Mucosa of descending colon (tissue), 3 donors: ENCODE measurements at regions not wholly inside any gene's neighbourhood (a gene's known extent, or its start where the extent isn't known, plus 50 kb on each side); places are given as distances from the start of the nearest gene placed in this dataset.
A peak's percentile ranks its signal among the peaks of the same experiment; 100 is the strongest.
"Not testable (repeated sequence)": the region's sequence is repeated elsewhere in the genome, so short reads cannot be mapped to it uniquely, and the experiment has no call there.

Source experiments
- ATAC-seq: fragments of 200-7000 bp; cut with Tn5 transposase; one replicate; pipeline ENCODE4 v1.9.1; 2020; ENCODE audit warnings: mild to moderate bottlenecking, moderate library complexity
- DNase-seq, 3 donors: peaks; one replicate each; pipeline ENCODE4 v3.0.0-alpha.2; 2020
- H3K36me3 ChIP-seq: fragments of 200-600 bp; one replicate; pipeline ENCODE4 v1.8.0; 2021; ENCODE audit warnings: low read depth, mild to moderate bottlenecking
- H3K4me1 ChIP-seq: fragments of 200-600 bp; one replicate; pipeline ENCODE4 v1.8.0; 2021; ENCODE audit warnings: low read depth, mild to moderate bottlenecking
- H3K4me3 ChIP-seq: fragments of 200-600 bp; one replicate; pipeline ENCODE4 v1.8.0; 2021; ENCODE audit warnings: mild to moderate bottlenecking
- H3K9me3 ChIP-seq: fragments of 200-600 bp; one replicate; pipeline ENCODE4 v1.8.0; 2021; ENCODE audit warnings: mild to moderate bottlenecking
- intact Hi-C, 2 donors: fragments of 100-400 bp; cut with DNase I in 1 of 2; cut with micrococcal nuclease in 1 of 2; formaldehyde crosslinking; loops; one replicate each; pipeline versions ENCODE4 v1.11.0 to v1.11.1; 2022; cut with DNase I, micrococcal nuclease
- donor health status: DM: no; HTN: no; CAD: no; lungs with moderate emphysema.
- donor health status: DM: no; HTN: no; CAD: no.
- donor health status: DM: no; HTN: yes; CAD: no.

DNA sequence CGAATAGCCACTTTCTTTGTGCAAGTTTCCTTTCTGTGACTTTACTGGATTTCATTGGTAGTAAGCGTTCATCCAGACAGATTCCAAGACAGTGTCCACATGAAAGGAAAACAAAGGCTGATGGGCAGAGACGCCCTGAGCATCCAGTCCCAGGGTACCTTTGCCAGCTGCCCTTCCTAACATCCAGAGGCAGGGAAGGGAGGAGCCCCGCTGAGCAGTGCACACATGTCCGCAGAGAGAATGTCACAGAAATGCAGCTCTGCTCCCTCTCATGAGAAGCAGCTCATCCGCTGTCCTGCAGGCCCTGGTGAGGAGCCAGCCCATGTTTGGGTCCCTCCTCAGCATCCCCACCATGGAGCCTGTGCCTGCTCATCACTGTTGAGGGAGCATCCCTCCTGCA is 197.4 kb upstream of the POTEB2 start:
- intact Hi-C loops, result not testable (repeated sequence)

DNA sequence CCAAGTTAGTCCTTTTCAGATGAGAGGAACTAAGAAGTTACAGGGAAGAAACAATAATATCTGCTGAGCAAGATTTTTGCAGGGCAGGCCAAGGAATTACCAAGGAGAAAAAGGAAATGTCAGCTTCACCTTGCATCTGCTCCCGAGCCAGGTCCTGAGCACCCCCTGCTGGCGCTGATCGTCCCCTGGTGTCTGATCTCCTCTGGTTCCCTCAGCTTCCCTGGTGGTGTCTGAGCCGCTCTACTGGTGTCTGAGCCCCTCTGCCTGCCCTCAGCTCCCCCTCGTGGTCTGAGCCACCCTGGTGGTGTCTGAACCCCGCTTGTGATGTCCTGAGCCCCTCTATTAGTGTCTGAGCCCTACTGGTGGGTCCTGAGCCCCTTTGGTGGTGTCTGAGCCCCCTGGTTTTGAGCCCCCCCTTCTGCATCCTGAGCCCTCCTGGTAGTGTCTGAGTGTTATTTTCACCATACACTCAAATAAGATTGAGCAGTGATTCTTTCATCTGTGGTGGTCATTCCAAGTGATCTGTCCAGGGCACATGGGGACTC is 196.6 kb upstream of the POTEB2 start:
- H3K4me1 ChIP-seq, H3K36me3 ChIP-seq, H3K4me3 ChIP-seq, intact Hi-C loops, H3K9me3 ChIP-seq, DNase-seq: not testable (repeated sequence)
- peak; percentile 7 for ATAC-seq

More for the DNA sequence above, 197.4 kb upstream of the POTEB2 start:
- not testable (repeated sequence) for ATAC-seq, H3K4me3 ChIP-seq, H3K9me3 ChIP-seq, H3K4me1 ChIP-seq, H3K36me3 ChIP-seq, DNase-seq

DNA sequence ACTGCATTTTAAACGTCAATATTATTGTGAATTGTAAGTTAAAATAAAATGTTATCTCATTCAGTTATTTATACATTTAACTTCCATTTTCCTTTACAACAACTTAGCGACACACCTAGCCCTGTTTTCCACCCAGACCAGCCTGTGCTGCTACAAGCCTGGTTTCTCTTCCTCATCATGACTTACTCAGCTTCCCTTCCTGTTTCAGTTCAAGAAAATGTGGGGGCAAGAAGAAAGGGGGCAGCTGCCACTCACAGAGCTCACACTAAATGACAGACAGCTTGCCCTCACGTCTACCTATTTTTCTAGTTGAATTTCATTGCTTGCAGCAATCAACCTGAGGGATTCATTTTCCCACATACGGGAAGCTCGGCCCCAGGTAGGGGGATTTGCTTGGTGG is 185.8 kb upstream of the POTEB2 start:
- H3K36me3 ChIP-seq, H3K9me3 ChIP-seq, ATAC-seq, DNase-seq, H3K4me3 ChIP-seq, intact Hi-C loops, H3K4me1 ChIP-seq: not testable (repeated sequence)

DNA sequence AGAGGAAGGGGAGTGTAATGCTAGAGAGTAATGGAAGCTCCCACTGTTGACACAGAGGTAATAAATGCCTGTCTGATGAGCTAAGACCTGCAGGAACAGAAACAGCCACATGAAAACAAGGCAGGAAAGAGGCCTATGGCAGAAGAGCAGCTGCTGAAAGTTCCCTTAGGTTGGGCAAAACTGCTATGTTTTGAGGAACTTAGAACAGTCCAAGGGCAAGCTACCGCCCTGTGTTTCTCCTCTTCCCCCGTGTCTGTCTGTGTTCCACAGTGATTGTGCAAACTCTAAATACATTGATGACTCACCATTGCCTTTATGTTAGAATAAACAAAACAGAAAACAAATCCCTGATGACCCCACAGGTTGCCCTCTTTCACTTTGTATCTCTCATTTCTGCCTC is 165.6 kb upstream of the POTEB2 start:
- H3K9me3 ChIP-seq, H3K4me1 ChIP-seq, intact Hi-C loops, H3K4me3 ChIP-seq, DNase-seq, H3K36me3 ChIP-seq: not testable (repeated sequence)
- peak; percentile 35 for ATAC-seq

DNA sequence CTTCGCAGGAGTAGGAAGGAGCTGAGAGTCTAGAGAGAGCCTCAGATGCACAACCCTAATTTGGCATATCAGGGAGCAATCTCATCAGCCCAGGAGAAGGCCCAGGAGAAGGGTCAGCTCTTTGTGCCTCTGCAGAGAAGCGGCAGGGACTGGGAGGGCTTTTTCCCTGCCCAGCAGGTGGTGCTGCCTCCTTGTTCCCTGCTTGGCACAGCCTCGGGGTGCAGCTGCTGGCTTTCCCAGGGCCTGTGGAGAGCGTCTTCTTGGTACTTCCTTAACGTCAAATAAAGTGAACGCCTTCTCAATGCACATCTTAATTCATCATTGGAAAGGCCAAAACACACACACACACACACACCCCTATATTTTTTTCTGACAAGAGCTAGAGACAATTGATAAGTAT is 162.9 kb upstream of the POTEB2 start:
- H3K4me3 ChIP-seq, H3K4me1 ChIP-seq, H3K9me3 ChIP-seq, intact Hi-C loops, DNase-seq, ATAC-seq, H3K36me3 ChIP-seq: not testable (repeated sequence)

DNA sequence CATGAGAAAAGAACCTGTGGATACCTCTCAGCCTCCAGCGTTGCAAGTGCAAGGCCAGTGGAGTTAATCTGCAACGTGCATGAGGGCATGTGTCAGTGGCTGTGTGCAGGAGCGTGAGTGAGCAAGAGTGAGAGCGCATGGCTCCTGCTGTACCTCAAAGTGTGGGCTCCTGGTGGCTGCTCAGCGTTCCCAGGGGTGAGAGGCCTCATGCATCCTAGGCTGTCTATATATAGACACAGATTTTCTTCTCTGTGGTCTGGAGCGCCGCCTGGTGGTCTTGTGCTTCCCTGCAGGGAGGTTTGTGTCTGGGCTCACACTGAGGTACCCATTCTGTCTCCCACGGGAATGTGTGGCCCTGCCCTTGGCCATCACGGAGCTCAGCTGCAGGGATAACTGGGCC is 161.8 kb upstream of the POTEB2 start:
- H3K4me1 ChIP-seq, H3K9me3 ChIP-seq, H3K36me3 ChIP-seq, intact Hi-C loops, H3K4me3 ChIP-seq: not testable (repeated sequence)
- DNase-seq (peak in 1 of 3 donors; percentile 26), ATAC-seq (peak; percentile 77)

DNA sequence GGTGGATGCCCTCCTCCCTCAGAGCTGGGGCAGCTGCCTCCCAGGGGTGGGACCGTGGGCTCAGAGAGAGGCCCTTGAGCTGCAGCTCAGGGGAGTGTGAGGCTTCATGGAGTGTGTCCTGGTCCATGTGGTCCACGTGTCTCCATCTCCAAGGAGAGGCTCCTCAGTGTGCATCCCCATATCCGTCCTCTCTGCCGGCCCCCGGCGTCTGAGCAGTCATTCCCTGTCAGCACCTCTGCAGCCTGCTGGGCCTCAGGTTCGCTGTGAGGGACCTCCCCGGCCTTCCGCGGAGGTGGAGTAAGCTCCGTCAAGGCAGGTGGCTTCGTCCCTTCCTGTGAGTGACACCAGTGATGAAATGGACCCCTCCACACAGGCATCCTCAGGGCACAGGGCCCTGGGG is 160.7 kb upstream of the POTEB2 start:
- not testable (repeated sequence) for H3K4me1 ChIP-seq, H3K36me3 ChIP-seq, ATAC-seq

DNA sequence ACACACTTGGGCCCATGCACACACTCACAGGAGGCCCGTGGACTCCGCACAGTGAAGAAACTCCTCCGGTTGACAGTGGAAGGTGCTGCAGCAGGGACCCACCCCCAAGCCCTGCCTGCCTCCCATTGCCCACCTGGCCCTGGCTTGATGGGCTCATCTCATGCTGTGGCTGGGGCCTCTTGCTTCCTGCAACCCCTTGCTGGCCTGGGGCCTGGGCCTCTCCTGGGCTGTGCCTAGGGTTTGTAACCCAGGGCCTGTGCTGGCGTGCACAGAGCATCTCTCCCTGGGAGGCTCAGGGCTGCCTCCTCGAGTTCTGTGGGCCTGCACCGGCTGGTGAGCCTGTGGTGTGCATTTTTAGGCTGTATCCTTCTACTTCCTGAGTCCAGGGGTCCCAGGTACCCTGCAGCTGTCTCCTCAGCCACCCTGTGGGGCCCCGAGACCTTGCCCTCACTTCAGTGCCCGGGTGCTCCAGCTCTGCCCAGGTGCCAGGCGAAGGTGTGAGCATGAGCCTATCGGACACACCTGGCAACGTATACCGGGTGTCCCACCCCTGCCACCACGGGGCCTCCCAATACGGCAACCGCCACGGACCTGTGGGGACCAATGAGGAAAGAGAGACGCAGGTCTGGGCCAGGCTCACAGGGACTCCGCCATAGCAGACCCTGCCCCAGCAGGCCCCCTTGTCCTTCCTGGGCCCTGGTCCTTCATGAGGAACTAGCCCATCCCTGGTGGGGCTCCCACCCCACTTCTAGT is 158.3 kb upstream of the POTEB2 start:
- peak; percentile 8 for ATAC-seq
- intact Hi-C loops, result not testable (repeated sequence)

More for the DNA sequence above, 160.7 kb upstream of the POTEB2 start:
- H3K9me3 ChIP-seq, DNase-seq, H3K4me3 ChIP-seq, intact Hi-C loops: not testable (repeated sequence)

DNA sequence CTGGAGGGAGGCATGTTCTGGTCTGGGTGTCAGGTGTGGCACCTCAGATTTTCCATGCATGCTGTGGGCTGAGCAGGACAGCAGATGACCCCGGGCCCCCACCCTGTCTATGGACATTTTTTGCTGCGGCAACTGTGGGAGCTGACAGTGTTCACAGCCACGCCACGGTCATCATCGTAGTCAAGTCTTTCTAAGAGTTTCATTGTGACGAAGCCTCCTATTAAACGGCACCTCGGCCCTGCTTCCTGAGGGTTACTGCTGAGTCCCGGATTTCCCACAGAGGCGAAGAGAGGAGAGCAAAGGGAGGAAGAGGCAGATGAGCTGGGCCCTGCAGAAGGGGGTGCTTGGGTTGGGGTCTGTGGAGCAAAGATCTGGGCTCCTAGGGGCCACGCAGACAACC is 152.1 kb upstream of the POTEB2 start:
- H3K9me3 ChIP-seq, DNase-seq, H3K4me3 ChIP-seq, H3K4me1 ChIP-seq, H3K36me3 ChIP-seq, intact Hi-C loops, ATAC-seq: not testable (repeated sequence)

More for the DNA sequence above, 158.3 kb upstream of the POTEB2 start:
- not testable (repeated sequence) for H3K4me1 ChIP-seq, H3K4me3 ChIP-seq, H3K36me3 ChIP-seq, H3K9me3 ChIP-seq
- peak in 1 of 3 donors; percentile 47 for DNase-seq

DNA sequence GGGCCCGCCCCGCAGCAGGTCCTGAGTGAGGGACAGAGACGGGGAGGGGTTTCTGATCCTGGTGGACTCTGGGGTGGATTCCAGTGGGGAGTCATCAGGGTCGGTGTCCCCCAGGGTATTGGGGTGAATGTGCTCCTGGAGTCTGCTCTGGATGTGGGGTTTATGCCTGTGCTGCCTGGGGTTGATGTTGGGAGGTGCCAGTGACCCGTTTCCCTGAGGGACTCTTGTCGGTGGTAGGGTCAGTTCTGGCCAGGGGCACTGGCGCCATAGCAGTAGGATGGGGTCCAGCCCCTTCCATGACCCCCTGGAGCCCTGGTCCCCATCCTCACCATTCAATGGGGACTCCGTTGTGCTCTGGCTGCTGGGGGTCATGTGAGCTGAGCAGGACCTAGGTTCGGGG is 151.2 kb upstream of the POTEB2 start:
- DNase-seq, result peak in 1 of 3 donors; percentile 29
- H3K9me3 ChIP-seq, H3K36me3 ChIP-seq, intact Hi-C loops, H3K4me3 ChIP-seq, H3K4me1 ChIP-seq, ATAC-seq: not testable (repeated sequence)

DNA sequence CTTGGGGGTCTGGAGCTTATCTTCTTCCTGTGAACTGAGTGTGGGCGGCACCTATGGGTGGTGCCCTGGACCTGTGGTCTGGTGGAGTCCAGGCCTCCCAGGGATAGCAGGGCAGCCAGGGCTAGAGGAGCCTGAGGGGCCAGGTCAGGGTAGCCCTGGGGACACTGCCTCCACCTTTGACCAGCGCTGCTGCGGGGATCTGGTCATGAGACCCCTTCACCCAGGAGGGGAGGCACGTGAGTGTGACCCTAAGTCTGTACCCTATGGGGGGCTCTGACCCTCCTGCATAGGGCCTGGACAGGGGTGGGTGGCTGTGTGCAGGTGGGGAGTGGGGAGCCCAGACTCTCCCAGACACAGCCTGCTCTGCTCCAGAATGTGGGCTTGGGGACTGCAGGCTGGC is 150.5 kb upstream of the POTEB2 start:
- H3K36me3 ChIP-seq, H3K9me3 ChIP-seq, H3K4me1 ChIP-seq, intact Hi-C loops, H3K4me3 ChIP-seq: not testable (repeated sequence)
- ATAC-seq (peak; percentile 6), DNase-seq (peak in 1 of 3 donors; percentile 37)

DNA sequence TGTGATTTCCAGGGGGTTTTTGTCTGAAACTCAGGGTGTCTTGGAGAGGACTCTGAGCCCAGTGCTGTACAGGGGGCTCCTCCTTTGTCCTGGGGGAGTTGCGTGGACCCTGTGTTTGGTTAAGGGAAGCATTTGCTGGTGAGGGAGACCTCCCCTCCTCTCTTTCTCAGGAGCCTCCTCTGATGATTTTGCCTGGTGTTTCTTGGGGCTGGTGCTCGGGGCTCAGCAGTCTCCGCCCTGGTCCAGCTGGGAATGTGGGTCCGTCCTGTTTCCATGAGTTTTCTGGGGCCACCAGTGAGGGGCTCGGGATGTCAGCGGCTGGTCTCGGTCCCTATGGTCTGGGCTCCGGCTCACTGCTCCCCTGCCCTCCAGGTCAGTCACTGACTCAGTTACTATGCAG is 149.1 kb upstream of the POTEB2 start:
- DNase-seq, ATAC-seq, intact Hi-C loops, H3K4me3 ChIP-seq, H3K36me3 ChIP-seq, H3K9me3 ChIP-seq, H3K4me1 ChIP-seq: not testable (repeated sequence)

DNA sequence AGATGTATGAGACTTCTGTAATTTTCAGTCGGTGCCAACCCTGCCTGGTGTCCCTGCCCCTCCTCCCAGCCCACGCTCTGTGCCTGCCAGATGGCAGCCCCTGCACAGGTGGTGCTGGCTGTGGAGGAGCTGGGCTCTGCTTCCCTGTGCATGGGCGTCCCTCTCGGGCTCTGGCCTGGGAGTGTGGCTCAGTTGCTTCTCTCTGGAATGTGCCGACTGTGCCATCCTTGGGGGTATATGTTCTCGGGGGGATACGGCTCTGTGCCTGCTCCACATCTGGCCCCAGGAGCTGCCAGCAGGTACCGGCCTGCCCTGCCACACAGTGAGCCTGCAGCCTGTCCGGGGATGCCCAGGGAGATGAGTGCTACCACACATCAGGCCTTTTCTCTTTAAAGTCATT is 147.2 kb upstream of the POTEB2 start:
- H3K4me1 ChIP-seq, H3K4me3 ChIP-seq, H3K9me3 ChIP-seq, DNase-seq, H3K36me3 ChIP-seq, intact Hi-C loops: not testable (repeated sequence)
- peak; percentile 43 for ATAC-seq

DNA sequence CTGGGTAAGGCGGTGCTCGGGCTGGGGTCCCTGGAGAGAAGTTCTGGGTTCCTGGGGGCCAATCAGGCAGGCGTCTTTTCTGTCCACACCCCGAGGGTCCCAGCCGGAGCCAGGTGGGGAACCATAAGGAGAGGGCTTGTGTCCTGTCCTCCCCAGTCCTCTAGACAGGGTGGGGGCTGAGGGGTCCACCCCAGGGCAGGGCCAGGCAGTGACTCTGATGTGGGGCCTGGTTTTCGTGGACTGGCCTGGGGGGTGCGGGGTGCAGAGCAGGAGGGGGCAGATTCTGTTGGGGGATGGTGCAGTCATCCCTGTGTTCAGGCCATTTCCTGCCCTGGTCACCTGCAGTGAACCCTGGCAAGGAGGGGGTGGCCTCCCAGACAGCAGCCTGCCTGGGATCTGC is 143.5 kb upstream of the POTEB2 start:
- ATAC-seq, intact Hi-C loops, H3K36me3 ChIP-seq: not testable (repeated sequence)

DNA sequence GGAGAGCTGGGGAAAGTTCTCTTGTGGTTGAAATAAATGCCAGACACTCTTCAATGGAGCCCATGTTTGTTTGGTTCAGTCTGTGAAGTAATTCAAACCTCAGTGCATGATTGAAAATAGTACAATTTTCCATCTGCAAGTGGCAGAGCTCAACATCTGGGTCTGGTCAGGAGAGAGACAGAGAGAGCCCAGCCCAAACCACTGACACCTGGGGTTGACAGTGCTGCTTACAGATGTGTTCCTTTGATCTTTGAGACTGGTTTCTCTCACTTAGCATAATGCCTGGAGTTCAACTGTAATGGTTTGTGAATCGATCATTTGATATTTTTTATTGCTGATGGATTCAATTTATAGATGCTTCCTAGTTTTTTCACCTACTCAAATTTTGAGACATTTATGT is 137.3 kb upstream of the POTEB2 start:
- DNase-seq, H3K4me3 ChIP-seq, H3K9me3 ChIP-seq, intact Hi-C loops, ATAC-seq, H3K4me1 ChIP-seq, H3K36me3 ChIP-seq: not testable (repeated sequence)

More for the DNA sequence above, 143.5 kb upstream of the POTEB2 start:
- not testable (repeated sequence) for H3K4me3 ChIP-seq, H3K9me3 ChIP-seq, DNase-seq, H3K4me1 ChIP-seq
